ENCODE measurements at regions not wholly inside any gene's neighbourhood (a gene's known extent, or its start where the extent isn't known, plus 50 kb on each side); places are given as distances from the start of the nearest gene placed in this dataset.

DNA sequence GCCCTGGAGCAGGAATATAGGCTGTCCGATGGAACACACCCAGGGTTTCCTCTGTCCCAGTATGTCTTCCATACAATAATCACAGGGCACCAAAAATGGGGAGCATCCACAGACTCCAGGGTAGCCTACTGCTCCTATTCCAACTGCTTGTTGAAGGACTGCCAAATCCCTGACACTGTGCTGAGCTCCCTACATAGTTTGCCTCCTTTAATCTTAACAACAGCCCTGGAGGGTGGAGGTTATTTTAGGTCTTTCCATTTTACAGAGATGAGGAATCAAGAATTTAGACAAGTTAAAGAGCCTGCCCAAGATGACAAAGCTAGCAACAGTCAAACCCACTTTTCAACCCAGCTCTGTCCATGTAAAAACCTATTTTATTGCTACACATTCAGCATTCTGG is 790.4 kb downstream of the DIAPH3 start:
- TF ChIP-seq, protein P1, sequence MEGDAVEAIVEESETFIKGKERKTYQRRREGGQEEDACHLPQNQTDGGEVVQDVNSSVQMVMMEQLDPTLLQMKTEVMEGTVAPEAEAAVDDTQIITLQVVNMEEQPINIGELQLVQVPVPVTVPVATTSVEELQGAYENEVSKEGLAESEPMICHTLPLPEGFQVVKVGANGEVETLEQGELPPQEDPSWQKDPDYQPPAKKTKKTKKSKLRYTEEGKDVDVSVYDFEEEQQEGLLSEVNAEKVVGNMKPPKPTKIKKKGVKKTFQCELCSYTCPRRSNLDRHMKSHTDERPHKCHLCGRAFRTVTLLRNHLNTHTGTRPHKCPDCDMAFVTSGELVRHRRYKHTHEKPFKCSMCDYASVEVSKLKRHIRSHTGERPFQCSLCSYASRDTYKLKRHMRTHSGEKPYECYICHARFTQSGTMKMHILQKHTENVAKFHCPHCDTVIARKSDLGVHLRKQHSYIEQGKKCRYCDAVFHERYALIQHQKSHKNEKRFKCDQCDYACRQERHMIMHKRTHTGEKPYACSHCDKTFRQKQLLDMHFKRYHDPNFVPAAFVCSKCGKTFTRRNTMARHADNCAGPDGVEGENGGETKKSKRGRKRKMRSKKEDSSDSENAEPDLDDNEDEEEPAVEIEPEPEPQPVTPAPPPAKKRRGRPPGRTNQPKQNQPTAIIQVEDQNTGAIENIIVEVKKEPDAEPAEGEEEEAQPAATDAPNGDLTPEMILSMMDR (IDR thresholded peaks at IDR 0.05; ENCODE audit: insufficient read depth, low read depth, low read length) = no peak
- TF ChIP-seq EZH2 (IDR thresholded peaks at IDR 0.05; ENCODE audit: insufficient read depth, low read length) = no peak
